ENCODE measurements at regions not wholly inside any gene's neighbourhood (a gene's known extent, or its start where the extent isn't known, plus 50 kb on each side); places are given as distances from the start of the nearest gene placed in this dataset.

DNA sequence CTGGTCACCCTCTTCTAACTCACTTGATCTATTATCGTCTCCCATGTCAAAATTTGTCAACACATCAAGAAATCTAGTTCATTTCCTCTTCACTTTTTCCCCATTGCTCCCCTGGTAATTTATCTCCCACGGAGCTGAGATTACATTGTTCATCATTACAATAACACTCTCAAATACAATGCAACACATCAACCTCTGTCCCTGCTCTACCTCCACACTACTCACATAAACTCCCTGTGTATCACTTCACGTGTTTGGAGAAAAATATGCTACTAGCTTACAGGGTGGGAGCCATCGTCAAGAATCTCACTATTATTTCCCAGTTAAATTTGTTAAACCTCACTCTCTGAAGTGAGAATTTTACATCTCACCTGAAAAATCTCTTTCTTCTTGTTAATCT, 1006.4 kb downstream of the ARAP2 start:
- Histone ChIP-seq H3K79me2 (ENCODE audit: insufficient read depth) (no peaks in the 10 kb centered on the region), H3K27ac (no peak overlapping the region), H3F3A (ENCODE audit: insufficient read depth) (no peaks in the 10 kb centered on the region), H3K9me3 (ENCODE audit: low read depth) (no peaks in the 10 kb centered on the region), H3K9me2 (ENCODE audit: insufficient read depth) (no peaks in the 10 kb centered on the region), H3K9ac (no peak overlapping the region), H4K20me1 (ENCODE audit: insufficient read depth) (no peaks in the 10 kb centered on the region), H3K4me1 (ENCODE audit: insufficient read depth) (no peaks in the 10 kb centered on the region), H3K4me3 (no peak overlapping the region), H3K36me3 (ENCODE audit: low read depth) (no peaks in the 10 kb centered on the region), H3K27me3 (replicated peaks; ENCODE audit: insufficient read depth) (no peaks in the 10 kb centered on the region), H3K4me2 (ENCODE audit: unreplicated experiment) (no peak overlapping the region), H2AFZ (no peak overlapping the region)
- WGBS, 2 experiments (ENCODE audit: low coverage in 1 of 2, low lambda C conversion rate in 2 of 2, missing lambda C conversion rate in 2 of 2) = 10 to 15% methylated on average over 4 of the region's 4 CpGs
- no peak for DNase-seq
- TF ChIP-seq EZH2phosphoT487 (IDR thresholded peaks at IDR 0.05; ENCODE audit: insufficient read depth, low read depth) = no peak
- no peak for TF ChIP-seq EZH2 (IDR thresholded peaks at IDR 0.05; ENCODE audit: insufficient read depth, poor library complexity, severe bottlenecking)
- in situ Hi-C loops (cut with MboI) = no loop called here

- Histone ChIP-seq H3K4me3 (no peak overlapping the region), H3F3A (ENCODE audit: insufficient read depth) (no peaks in the 10 kb centered on the region), H2AFZ (no peak overlapping the region), H4K20me1 (ENCODE audit: insufficient read depth) (no peaks in the 10 kb centered on the region), H3K79me2 (ENCODE audit: insufficient read depth) (no peaks in the 10 kb centered on the region), H3K4me2 (ENCODE audit: unreplicated experiment) (no peak overlapping the region), H3K9ac (no peak overlapping the region), H3K27ac (no peak overlapping the region), H3K9me2 (ENCODE audit: insufficient read depth) (no peaks in the 10 kb centered on the region), H3K9me3 (ENCODE audit: low read depth) (no peaks in the 10 kb centered on the region), H3K4me1 (ENCODE audit: insufficient read depth) (no peaks in the 10 kb centered on the region), H3K36me3 (ENCODE audit: low read depth) (no peaks in the 10 kb centered on the region), H3K27me3 (replicated peaks; ENCODE audit: insufficient read depth) (no peaks in the 10 kb centered on the region)
- TF ChIP-seq EZH2 (IDR thresholded peaks at IDR 0.05; ENCODE audit: insufficient read depth, poor library complexity, severe bottlenecking) (no peak), EZH2phosphoT487 (IDR thresholded peaks at IDR 0.05; ENCODE audit: insufficient read depth, low read depth) (no peak)
- in situ Hi-C loops (cut with MboI) = no loop called here
- no peak for DNase-seq
These were observed 1005.5 kb downstream of the ARAP2 start for GRCh38 chr4:35238793-35239192.

DNA sequence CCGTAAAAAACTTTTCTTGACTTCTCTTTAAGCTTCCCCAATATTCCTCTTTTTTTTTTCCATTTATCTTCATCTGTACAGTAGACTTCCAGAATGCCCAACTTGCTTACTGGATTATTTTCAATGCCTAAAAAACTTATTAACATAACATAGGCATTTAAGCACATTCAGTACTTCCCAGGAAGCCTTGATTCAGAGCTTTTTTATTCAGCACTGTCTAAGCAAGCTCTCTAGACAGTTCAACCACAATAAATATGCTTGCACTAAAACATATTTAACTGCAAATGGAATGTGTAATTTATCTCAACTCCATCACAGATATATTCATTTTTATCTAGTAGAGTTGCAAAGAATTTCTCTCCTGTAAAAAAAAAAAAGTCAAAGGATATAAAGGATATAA, 997.8 kb downstream of the ARAP2 start:
- Histone ChIP-seq H3K9me2 (ENCODE audit: insufficient read depth) (no peaks in the 10 kb centered on the region), H3K27ac (no peak overlapping the region), H2AFZ (no peak overlapping the region), H3K4me3 (no peak overlapping the region), H3K9me3 (ENCODE audit: low read depth) (no peaks in the 10 kb centered on the region), H3K4me1 (ENCODE audit: insufficient read depth) (no peaks in the 10 kb centered on the region), H3K27me3 (replicated peaks; ENCODE audit: insufficient read depth) (no peaks in the 10 kb centered on the region), H3K79me2 (ENCODE audit: insufficient read depth) (no peaks in the 10 kb centered on the region), H3K9ac (no peak overlapping the region), H3K36me3 (ENCODE audit: low read depth) (no peaks in the 10 kb centered on the region), H3F3A (ENCODE audit: insufficient read depth) (no peaks in the 10 kb centered on the region), H3K4me2 (ENCODE audit: unreplicated experiment) (no peak overlapping the region), H4K20me1 (ENCODE audit: insufficient read depth) (no peaks in the 10 kb centered on the region)
- TF ChIP-seq EZH2phosphoT487 (IDR thresholded peaks at IDR 0.05; ENCODE audit: insufficient read depth, low read depth) (no peak), EZH2 (IDR thresholded peaks at IDR 0.05; ENCODE audit: insufficient read depth, poor library complexity, severe bottlenecking) (no peak)
- in situ Hi-C loops (cut with MboI) = no loop called here
- WGBS, 2 experiments (ENCODE audit: low coverage in 1 of 2, low lambda C conversion rate in 2 of 2, missing lambda C conversion rate in 2 of 2) = 50 to 61% methylated on average over 1 of the region's 1 CpG
- no peak for DNase-seq

GRCh38 chr4:35247047-35247446, 997.3 kb downstream of the ARAP2 start:
- WGBS, 2 experiments (ENCODE audit: low coverage in 1 of 2, low lambda C conversion rate in 2 of 2, missing lambda C conversion rate in 2 of 2) = 0 to 1% methylated on average over 3 of the region's 3 CpGs
- Histone ChIP-seq H3K36me3 (ENCODE audit: low read depth) (no peaks in the 10 kb centered on the region), H3K4me3 (no peak overlapping the region), H3K9me3 (ENCODE audit: low read depth) (no peaks in the 10 kb centered on the region), H4K20me1 (ENCODE audit: insufficient read depth) (no peaks in the 10 kb centered on the region), H3K27ac (no peak overlapping the region), H3K9me2 (ENCODE audit: insufficient read depth) (no peaks in the 10 kb centered on the region), H3F3A (ENCODE audit: insufficient read depth) (no peaks in the 10 kb centered on the region), H3K4me2 (ENCODE audit: unreplicated experiment) (no peak overlapping the region), H2AFZ (no peak overlapping the region), H3K4me1 (ENCODE audit: insufficient read depth) (no peaks in the 10 kb centered on the region), H3K79me2 (ENCODE audit: insufficient read depth) (no peaks in the 10 kb centered on the region), H3K9ac (no peak overlapping the region), H3K27me3 (replicated peaks; ENCODE audit: insufficient read depth) (no peaks in the 10 kb centered on the region)
- no peak for DNase-seq
- in situ Hi-C loops (cut with MboI) = no loop called here
- no peak for TF ChIP-seq EZH2 (IDR thresholded peaks at IDR 0.05; ENCODE audit: insufficient read depth, poor library complexity, severe bottlenecking)
- no peak for TF ChIP-seq EZH2phosphoT487 (IDR thresholded peaks at IDR 0.05; ENCODE audit: insufficient read depth, low read depth)

DNA sequence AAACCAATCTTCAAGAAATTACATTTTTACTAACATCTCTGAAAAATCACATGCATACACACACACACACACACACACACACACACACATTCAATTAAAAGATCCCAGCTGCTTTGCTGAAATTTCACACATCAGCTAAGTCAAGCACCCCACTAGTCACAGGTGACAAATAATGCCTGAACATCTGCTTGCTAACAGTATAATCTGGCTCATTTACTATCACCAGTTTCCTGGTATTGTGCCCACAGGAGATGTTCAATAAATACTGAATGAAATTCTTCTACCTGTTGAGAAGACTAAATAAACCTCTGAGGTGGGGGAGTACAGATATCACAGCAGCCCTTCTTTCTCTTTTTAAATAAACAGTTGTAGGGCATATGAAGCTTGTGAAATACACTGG, 994.0 kb downstream of the ARAP2 start:
- TF ChIP-seq EZH2 (IDR thresholded peaks at IDR 0.05; ENCODE audit: insufficient read depth, poor library complexity, severe bottlenecking) = no peak
- no peak for TF ChIP-seq EZH2phosphoT487 (IDR thresholded peaks at IDR 0.05; ENCODE audit: insufficient read depth, low read depth)
- no peaks in the 10 kb centered on the region for H3K4me1 ChIP-seq (ENCODE audit: insufficient read depth)
- H3K36me3 ChIP-seq (ENCODE audit: low read depth) = no peaks in the 10 kb centered on the region
- no peak overlapping the region for H3K4me2 ChIP-seq (ENCODE audit: unreplicated experiment)
- in situ Hi-C loops (cut with MboI) = no loop called here
- no peak overlapping the region for H3K27ac ChIP-seq
- H2AFZ ChIP-seq = no peak overlapping the region
- H3K9ac ChIP-seq = no peak overlapping the region
- H3F3A ChIP-seq (ENCODE audit: insufficient read depth) = no peaks in the 10 kb centered on the region
- H3K4me3 ChIP-seq = no peak overlapping the region
- no peaks in the 10 kb centered on the region for H4K20me1 ChIP-seq (ENCODE audit: insufficient read depth)
- no peaks in the 10 kb centered on the region for H3K9me2 ChIP-seq (ENCODE audit: insufficient read depth)
- H3K27me3 ChIP-seq (replicated peaks; ENCODE audit: insufficient read depth) = no peaks in the 10 kb centered on the region
- no peak for DNase-seq
- no peaks in the 10 kb centered on the region for H3K9me3 ChIP-seq (ENCODE audit: low read depth)
- H3K79me2 ChIP-seq (ENCODE audit: insufficient read depth) = no peaks in the 10 kb centered on the region
